Endothelial cell of umbilical vein (primary cell): ENCODE measurements at regions not wholly inside any gene's neighbourhood (a gene's known extent, or its start where the extent isn't known, plus 50 kb on each side); places are given as distances from the start of the nearest gene placed in this dataset.

ENCODE experiments used
- BruUV-seq: library from RNA; stranded (reverse); fragments of 400-500 nt; replicated peaks from 2 replicates; lab custom pipeline; 2021; lab: Mats Ljungman, UMichigan
- CTCF ChIA-PET: fragments of 300-600, 350-600 bp; sonication (Branson Sonifier 250); formaldehyde crosslinking; loops from one replicate; lab custom pipeline; 2021; ENCODE audit warnings: antibody characterized with exemption, inconsistent platforms; lab: Charles Lee
- POLR2A ChIA-PET: fragments of 300-600, 350-600 bp; sonication (Branson Sonifier 250); formaldehyde crosslinking; loops from one replicate; lab custom pipeline; 2021; ENCODE audit warnings: antibody characterized with exemption, inconsistent platforms; lab: Charles Lee
- DNase-seq: peaks from one replicate; pipeline ENCODE4 v3.0.0-alpha.2; 2011; ENCODE audit warnings: low read depth, low spot score
- FAIRE-seq: peaks from 2 replicates; lab custom pipeline; 2011; peaks lifted over from hg19 to GRCh38; lab: Jason Lieb, UNC
- H2AFZ ChIP-seq: 2 replicates; pipeline ENCODE4 v1.6.0; 2012; ENCODE audit warnings: low read depth, low read length, control low read depth, inconsistent platforms
- H3K27ac ChIP-seq: 2 replicates; pipeline ENCODE4 v1.5.1; 2011; ENCODE audit warnings: low read depth, mild to moderate bottlenecking, control low read depth, low read length, moderate library complexity; ENCODE audit not compliant: insufficient read depth
- H3K27me3 ChIP-seq, 2 experiments: 2 replicates each; pipeline versions ENCODE4 v1.6.0 to v1.6.1; 2011; ENCODE audit warnings: low read length in 2 of 2, mixed read lengths in 1 of 2; ENCODE audit not compliant: control insufficient read depth in 2 of 2, insufficient read depth in 2 of 2
- H3K36me3 ChIP-seq, 2 experiments: 2 replicates in 1 of 2; 3 replicates in 1 of 2; pipeline ENCODE4 v1.5.1; 2011; ENCODE audit warnings: low read length in 2 of 2, mild to moderate bottlenecking in 1 of 2, moderate library complexity in 1 of 2; ENCODE audit not compliant: control insufficient read depth in 2 of 2, insufficient read depth in 2 of 2; ENCODE audit errors: extremely low read depth in 1 of 2
- H3K4me1 ChIP-seq: 3 replicates; pipeline ENCODE4 v1.5.1; 2011; ENCODE audit warnings: mild to moderate bottlenecking, low read length; ENCODE audit not compliant: control insufficient read depth, insufficient read depth; ENCODE audit errors: extremely low read depth
- H3K4me2 ChIP-seq: 2 replicates; pipeline ENCODE4 v1.6.1; 2011; ENCODE audit warnings: low read length, control low read depth, mixed read lengths; ENCODE audit not compliant: insufficient read depth
- H3K4me3 ChIP-seq, 3 experiments: fragments of 200-600 bp in 1 of 3; sonication (generic), shearing (Covaris generic) in 1 of 3; replicated peaks in 1 of 3; 2 replicates each; pipeline ENCODE4 v1.5.1; 2011 to 2016; ENCODE audit warnings: control low read depth in 3 of 3, low read length in 3 of 3, mild to moderate bottlenecking in 2 of 3, inconsistent platforms in 1 of 3, low read depth in 1 of 3, moderate library complexity in 1 of 3; ENCODE audit not compliant: insufficient read depth in 1 of 3
- H3K79me2 ChIP-seq: 2 replicates; pipeline ENCODE4 v1.6.0; 2012; ENCODE audit warnings: low read length, inconsistent platforms; ENCODE audit not compliant: control insufficient read depth, insufficient read depth
- H3K9ac ChIP-seq: replicated peaks from 2 replicates; pipeline ENCODE3; 2011; ENCODE audit warnings: low read length, control low read depth; ENCODE audit not compliant: insufficient read depth; ENCODE audit errors: extremely low read depth
- H3K9me1 ChIP-seq: replicated peaks from 3 replicates; pipeline ENCODE4 v1.6.0; 2011; ENCODE audit warnings: mild to moderate bottlenecking, low read length; ENCODE audit not compliant: control insufficient read depth, insufficient read depth; ENCODE audit errors: extremely low read depth
- H3K9me3 ChIP-seq: replicated peaks from 2 replicates; pipeline ENCODE4 v1.5.1; 2012; ENCODE audit warnings: low read length, inconsistent platforms; ENCODE audit not compliant: control insufficient read depth, insufficient read depth
- H4K20me1 ChIP-seq: replicated peaks from 2 replicates; pipeline ENCODE3; 2011; ENCODE audit warnings: mild to moderate bottlenecking, low read length; ENCODE audit not compliant: control insufficient read depth, insufficient read depth; ENCODE audit errors: extremely low read depth
- EZH2 ChIP-seq: IDR thresholded peaks from 2 replicates; pipeline ENCODE4 v1.6.1; 2012; ENCODE audit warnings: borderline replicate concordance, low read depth, mild to moderate bottlenecking, moderate library complexity, low read length, inconsistent platforms; ENCODE audit not compliant: severe bottlenecking
- FOS ChIP-seq: IDR thresholded peaks from 2 replicates; pipeline ENCODE4 v1.6.1; 2011; ENCODE audit warnings: mild to moderate bottlenecking, low read length, moderate library complexity, borderline replicate concordance; ENCODE audit not compliant: insufficient read depth
- GATA2 ChIP-seq: IDR thresholded peaks from 2 replicates; pipeline ENCODE4 v1.7.0; 2011; ENCODE audit warnings: low read depth, mild to moderate bottlenecking, moderate library complexity, mixed read lengths, low read length; ENCODE audit not compliant: insufficient read length, insufficient read depth
- JUN ChIP-seq: IDR thresholded peaks from 2 replicates; pipeline ENCODE4 v1.6.1; 2011; ENCODE audit warnings: borderline replicate concordance, low read depth; ENCODE audit not compliant: insufficient read length, insufficient read depth
- MYC ChIP-seq: IDR thresholded peaks from one replicate; pipeline ENCODE4 v1.6.1; 2011; ENCODE audit warnings: mild to moderate bottlenecking, low read depth, low read length
- POLR2A ChIP-seq: IDR thresholded peaks from 2 replicates; pipeline ENCODE4 v1.6.1; 2012; ENCODE audit warnings: low read depth, mild to moderate bottlenecking, control low read depth, low read length
- POLR2AphosphoS5 ChIP-seq: IDR thresholded peaks from 2 replicates; pipeline ENCODE4 v1.6.1; 2012; ENCODE audit warnings: low read depth, mild to moderate bottlenecking, control low read depth, low read length, moderate library complexity; ENCODE audit not compliant: insufficient read depth
- dilution Hi-C: fragments of 300-500 bp; cut with MboI; formaldehyde crosslinking; loops from one replicate; pipeline ENCODE4 v1.15.0; 2019; ENCODE audit warnings: low sequenced_read_pairs; ENCODE audit not compliant: extremely low pct_ligation_motif_present
- intact Hi-C: fragments of 100-400 bp; cut with micrococcal nuclease; formaldehyde crosslinking; loops from one replicate; pipeline ENCODE4 v1.10.0; 2022
- TF ChIP-seq, protein P1 (sequence below), 2 donors: IDR thresholded peaks; 1 replicate in 1 of 2; 2 replicates in 1 of 2; pipeline ENCODE4 v1.5.1; 2011; ENCODE audit warnings: low read length in 2 of 2, mild to moderate bottlenecking in 2 of 2, moderate library complexity in 2 of 2, control low read depth in 1 of 2, inconsistent platforms in 1 of 2, low read depth in 1 of 2; ENCODE audit not compliant: insufficient read depth in 1 of 2; ENCODE audit errors: extremely low read depth in 1 of 2
- TF ChIP-seq, protein P2 (sequence below): IDR thresholded peaks from 2 replicates; pipeline ENCODE4 v1.6.1; 2011; ENCODE audit not compliant: insufficient read depth, insufficient read length

- ChIA-PET CTCF (no interaction called here), POLR2A (no interaction called here)
- Histone ChIP-seq H3K27ac (no peak overlapping the region), H2AFZ (no peak overlapping the region), H4K20me1 (no peaks in the 10 kb centered on the region), H3K9me3 (no peaks in the 10 kb centered on the region), H3K4me3 (no peak overlapping the region), H3K36me3 (no peaks in the 10 kb centered on the region), H3K9me1 (no peaks in the 10 kb centered on the region), H3K4me2 (no peak overlapping the region), H3K27me3 (no peaks in the 10 kb centered on the region), H3K79me2 (no peaks in the 10 kb centered on the region), H3K4me1 (no peaks in the 10 kb centered on the region), H3K9ac (no peak overlapping the region)
- TF ChIP-seq GATA2 (no peak), EZH2 (no peak), MYC (no peak), FOS (no peak), JUN (no peak), POLR2AphosphoS5 (no peak), POLR2A (no peak)
- TF ChIP-seq, protein P1, sequence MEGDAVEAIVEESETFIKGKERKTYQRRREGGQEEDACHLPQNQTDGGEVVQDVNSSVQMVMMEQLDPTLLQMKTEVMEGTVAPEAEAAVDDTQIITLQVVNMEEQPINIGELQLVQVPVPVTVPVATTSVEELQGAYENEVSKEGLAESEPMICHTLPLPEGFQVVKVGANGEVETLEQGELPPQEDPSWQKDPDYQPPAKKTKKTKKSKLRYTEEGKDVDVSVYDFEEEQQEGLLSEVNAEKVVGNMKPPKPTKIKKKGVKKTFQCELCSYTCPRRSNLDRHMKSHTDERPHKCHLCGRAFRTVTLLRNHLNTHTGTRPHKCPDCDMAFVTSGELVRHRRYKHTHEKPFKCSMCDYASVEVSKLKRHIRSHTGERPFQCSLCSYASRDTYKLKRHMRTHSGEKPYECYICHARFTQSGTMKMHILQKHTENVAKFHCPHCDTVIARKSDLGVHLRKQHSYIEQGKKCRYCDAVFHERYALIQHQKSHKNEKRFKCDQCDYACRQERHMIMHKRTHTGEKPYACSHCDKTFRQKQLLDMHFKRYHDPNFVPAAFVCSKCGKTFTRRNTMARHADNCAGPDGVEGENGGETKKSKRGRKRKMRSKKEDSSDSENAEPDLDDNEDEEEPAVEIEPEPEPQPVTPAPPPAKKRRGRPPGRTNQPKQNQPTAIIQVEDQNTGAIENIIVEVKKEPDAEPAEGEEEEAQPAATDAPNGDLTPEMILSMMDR (IDR thresholded peaks at IDR 0.05; ENCODE audit: extremely low read depth in 1 of 2, insufficient read depth in 1 of 2, low read depth in 1 of 2, low read length in 2 of 2): no peak
- TF ChIP-seq, protein P2, sequence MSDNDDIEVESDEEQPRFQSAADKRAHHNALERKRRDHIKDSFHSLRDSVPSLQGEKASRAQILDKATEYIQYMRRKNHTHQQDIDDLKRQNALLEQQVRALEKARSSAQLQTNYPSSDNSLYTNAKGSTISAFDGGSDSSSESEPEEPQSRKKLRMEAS: no peak
- FAIRE-seq: no peak
- BruUV-seq: no TSS peak
- DNase-seq: no peak
- intact Hi-C loops: no loop called here
- dilution Hi-C loops: no loop called here
These were observed 101.7 kb upstream of the TTC34 start for GRCh38 chr1:2903226-2903625.
